ENCODE measurements at regions not wholly inside any gene's neighbourhood (a gene's known extent, or its start where the extent isn't known, plus 50 kb on each side); places are given as distances from the start of the nearest gene placed in this dataset.
A peak's percentile ranks its signal among the peaks of the same experiment; 100 is the strongest.

DNA sequence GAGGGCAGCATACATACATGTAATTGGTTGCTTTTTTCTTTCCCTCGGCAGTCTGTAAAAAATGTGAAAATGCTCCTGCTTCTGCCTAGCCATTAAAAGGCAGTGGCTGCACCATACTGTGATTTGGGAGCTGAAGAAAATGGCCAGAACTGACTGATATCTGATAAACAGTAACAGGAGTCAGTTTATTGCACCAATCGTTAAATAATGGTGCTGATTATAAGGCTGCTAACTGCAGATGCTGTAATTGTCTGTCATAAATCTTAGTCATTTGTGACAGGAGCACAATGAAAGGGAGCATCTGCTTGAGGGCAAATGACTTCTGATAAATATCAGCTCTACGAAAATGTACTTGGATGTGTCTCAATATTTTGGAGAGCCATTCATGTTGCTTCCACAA is 263.1 kb upstream of the DNAJC19 start:
- no peak for DNase-seq (ENCODE audit: low read depth, low spot score)
- no peaks in the 10 kb centered on the region for H3K36me3 ChIP-seq (ENCODE audit: insufficient read depth, insufficient read length, low read length)
- no peaks in the 10 kb centered on the region for H3K4me1 ChIP-seq (ENCODE audit: insufficient read depth, insufficient read length)
- peak overlapping the region; percentile 8 for H3K9ac ChIP-seq (ENCODE audit: insufficient read length, low read depth)
- no peaks in the 10 kb centered on the region for H3K9me3 ChIP-seq (ENCODE audit: insufficient read depth, low read length)
- no peak for TF ChIP-seq YY1 (IDR thresholded peaks at IDR 0.05; ENCODE audit: insufficient read depth, insufficient read length)
- no peak for TF ChIP-seq SUZ12 (IDR thresholded peaks at IDR 0.05; ENCODE audit: extremely low read depth, insufficient read depth, insufficient read length)
- no peak for TF ChIP-seq ZNF274 (IDR thresholded peaks at IDR 0.05; ENCODE audit: low read depth, low read length)
- no peaks in the 10 kb centered on the region for H3K27me3 ChIP-seq (ENCODE audit: insufficient read depth, insufficient read length)
- H3K4me3 ChIP-seq (ENCODE audit: insufficient read length, low read depth), result no peak overlapping the region

- no peak overlapping the region for H3K4me3 ChIP-seq (ENCODE audit: insufficient read length, low read depth)
- TF ChIP-seq SUZ12 (IDR thresholded peaks at IDR 0.05; ENCODE audit: extremely low read depth, insufficient read depth, insufficient read length) (no peak), ZNF274 (IDR thresholded peaks at IDR 0.05; ENCODE audit: low read depth, low read length) (no peak), YY1 (IDR thresholded peaks at IDR 0.05; ENCODE audit: insufficient read depth, insufficient read length) (no peak)
- DNase-seq (ENCODE audit: low read depth, low spot score), result no peak
Observed at GRCh38 chr3:181250714-181251113, 261.2 kb upstream of the DNAJC19 start.

GRCh38 chr3:181239441-181239840 is 249.9 kb upstream of the DNAJC19 start:
- H3K4me1 ChIP-seq (ENCODE audit: insufficient read depth, insufficient read length), result no peaks in the 10 kb centered on the region
- H3K36me3 ChIP-seq (ENCODE audit: insufficient read depth, insufficient read length, low read length), result no peaks in the 10 kb centered on the region
- H3K27me3 ChIP-seq (ENCODE audit: insufficient read depth, insufficient read length), result no peaks in the 10 kb centered on the region
- H3K9me3 ChIP-seq (ENCODE audit: insufficient read depth, low read length), result no peaks in the 10 kb centered on the region
- no peak overlapping the region for H3K9ac ChIP-seq (ENCODE audit: insufficient read length, low read depth)
- H3K4me3 ChIP-seq (ENCODE audit: insufficient read length, low read depth), result no peak overlapping the region
- DNase-seq (ENCODE audit: low read depth, low spot score), result no peak
- no peak for TF ChIP-seq YY1 (IDR thresholded peaks at IDR 0.05; ENCODE audit: insufficient read depth, insufficient read length)
- no peak for TF ChIP-seq ZNF274 (IDR thresholded peaks at IDR 0.05; ENCODE audit: low read depth, low read length)
- no peak for TF ChIP-seq SUZ12 (IDR thresholded peaks at IDR 0.05; ENCODE audit: extremely low read depth, insufficient read depth, insufficient read length)

More at GRCh38 chr3:181250714-181251113, 261.2 kb upstream of the DNAJC19 start:
- no peaks in the 10 kb centered on the region for H3K9me3 ChIP-seq (ENCODE audit: insufficient read depth, low read length)
- no peaks in the 10 kb centered on the region for H3K4me1 ChIP-seq (ENCODE audit: insufficient read depth, insufficient read length)
- no peaks in the 10 kb centered on the region for H3K27me3 ChIP-seq (ENCODE audit: insufficient read depth, insufficient read length)
- no peak overlapping the region for H3K9ac ChIP-seq (ENCODE audit: insufficient read length, low read depth)
- H3K36me3 ChIP-seq (ENCODE audit: insufficient read depth, insufficient read length, low read length), result no peaks in the 10 kb centered on the region

GRCh38 chr3:181230258-181230657 is 240.7 kb upstream of the DNAJC19 start:
- peak; percentile 23 for DNase-seq (ENCODE audit: low read depth, low spot score)
- no peak overlapping the region for H3K4me3 ChIP-seq (ENCODE audit: insufficient read length, low read depth)

DNA sequence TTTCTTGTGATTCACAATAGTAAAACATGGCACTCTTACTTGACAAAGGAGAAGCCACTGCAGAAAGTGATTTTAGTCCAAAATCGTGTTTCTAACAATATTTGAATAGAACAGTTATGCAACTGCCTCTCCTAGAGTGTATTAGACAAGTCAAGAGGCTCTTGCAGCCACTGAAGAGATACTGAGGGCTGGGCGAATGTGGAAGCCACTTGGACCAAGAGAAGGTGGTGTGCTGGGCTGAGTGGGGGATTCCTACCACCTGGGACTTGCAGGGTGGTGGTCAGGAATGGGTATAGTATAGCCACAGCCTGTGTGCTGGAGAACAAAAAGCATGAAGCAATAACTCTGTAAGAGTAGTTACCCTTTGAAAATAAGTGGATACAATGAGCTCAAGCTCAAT is 223.8 kb upstream of the DNAJC19 start:
- Histone ChIP-seq H3K9ac (ENCODE audit: insufficient read length, low read depth) (no peak overlapping the region), H3K36me3 (ENCODE audit: insufficient read depth, insufficient read length, low read length) (no peaks in the 10 kb centered on the region), H3K9me3 (ENCODE audit: insufficient read depth, low read length) (no peaks in the 10 kb centered on the region), H3K4me3 (ENCODE audit: insufficient read length, low read depth) (no peak overlapping the region), H3K27me3 (ENCODE audit: insufficient read depth, insufficient read length) (no peaks in the 10 kb centered on the region), H3K4me1 (ENCODE audit: insufficient read depth, insufficient read length) (no peaks in the 10 kb centered on the region)
- TF ChIP-seq ZNF274 (IDR thresholded peaks at IDR 0.05; ENCODE audit: low read depth, low read length) (no peak), YY1 (IDR thresholded peaks at IDR 0.05; ENCODE audit: insufficient read depth, insufficient read length) (no peak), SUZ12 (IDR thresholded peaks at IDR 0.05; ENCODE audit: extremely low read depth, insufficient read depth, insufficient read length) (no peak)
- DNase-seq (ENCODE audit: low read depth, low spot score), result no peak

More at GRCh38 chr3:181230258-181230657, 240.7 kb upstream of the DNAJC19 start:
- TF ChIP-seq ZNF274 (IDR thresholded peaks at IDR 0.05; ENCODE audit: low read depth, low read length), result no peak
- TF ChIP-seq SUZ12 (IDR thresholded peaks at IDR 0.05; ENCODE audit: extremely low read depth, insufficient read depth, insufficient read length), result no peak
- TF ChIP-seq YY1 (IDR thresholded peaks at IDR 0.05; ENCODE audit: insufficient read depth, insufficient read length), result no peak
- no peak overlapping the region for H3K9ac ChIP-seq (ENCODE audit: insufficient read length, low read depth)
- H3K9me3 ChIP-seq (ENCODE audit: insufficient read depth, low read length), result peaks cover 3% of the 10 kb centered on the region; the same call in 1 of the 2 replicates
- no peaks in the 10 kb centered on the region for H3K36me3 ChIP-seq (ENCODE audit: insufficient read depth, insufficient read length, low read length)
- H3K27me3 ChIP-seq (ENCODE audit: insufficient read depth, insufficient read length), result no peaks in the 10 kb centered on the region
- no peaks in the 10 kb centered on the region for H3K4me1 ChIP-seq (ENCODE audit: insufficient read depth, insufficient read length)

DNA sequence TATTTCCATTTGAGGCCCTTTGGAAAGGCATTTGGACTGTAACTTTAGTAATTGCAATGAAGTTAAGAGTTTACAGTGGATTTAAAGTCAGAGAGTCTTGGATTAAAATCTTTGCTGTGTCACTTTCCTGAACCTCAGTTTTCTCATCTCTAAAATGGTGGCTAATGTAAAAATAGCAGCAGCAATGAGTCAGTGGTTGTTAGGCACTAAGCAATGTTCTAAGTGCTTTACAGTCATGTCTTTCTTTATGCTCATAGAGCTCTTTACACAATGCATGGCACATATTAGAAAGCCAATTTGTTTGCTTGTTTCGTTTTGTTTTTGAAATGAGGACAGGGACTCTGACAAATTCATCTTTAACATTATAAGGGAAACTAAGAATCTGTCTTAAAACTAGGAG is 222.7 kb upstream of the DNAJC19 start:
- no peaks in the 10 kb centered on the region for H3K9me3 ChIP-seq (ENCODE audit: insufficient read depth, low read length)
- H3K4me3 ChIP-seq (ENCODE audit: insufficient read length, low read depth), result no peak overlapping the region
- DNase-seq (ENCODE audit: low read depth, low spot score), result no peak
- H3K9ac ChIP-seq (ENCODE audit: insufficient read length, low read depth), result no peak overlapping the region
- no peaks in the 10 kb centered on the region for H3K36me3 ChIP-seq (ENCODE audit: insufficient read depth, insufficient read length, low read length)
- TF ChIP-seq YY1 (IDR thresholded peaks at IDR 0.05; ENCODE audit: insufficient read depth, insufficient read length) (no peak), SUZ12 (IDR thresholded peaks at IDR 0.05; ENCODE audit: extremely low read depth, insufficient read depth, insufficient read length) (no peak), ZNF274 (IDR thresholded peaks at IDR 0.05; ENCODE audit: low read depth, low read length) (no peak)
- H3K27me3 ChIP-seq (ENCODE audit: insufficient read depth, insufficient read length), result no peaks in the 10 kb centered on the region
- no peaks in the 10 kb centered on the region for H3K4me1 ChIP-seq (ENCODE audit: insufficient read depth, insufficient read length)

DNA sequence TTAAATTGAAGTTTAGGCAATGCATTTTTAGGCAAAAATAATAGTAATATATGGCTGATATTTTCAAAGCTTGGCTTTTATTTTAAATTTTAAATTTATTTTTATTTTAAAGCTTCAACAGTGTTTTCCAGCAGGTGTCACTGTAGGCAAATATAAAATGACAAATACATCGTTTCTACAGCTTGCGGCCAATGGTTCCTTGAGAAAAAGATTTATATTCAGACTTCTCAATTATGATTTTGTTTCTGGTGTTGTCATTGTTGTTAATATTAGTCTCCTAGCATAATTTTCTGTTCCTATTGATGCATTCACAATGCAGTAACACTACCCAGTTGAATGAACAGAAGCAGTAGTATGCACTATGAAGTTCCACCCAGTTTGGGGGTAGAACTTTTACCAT is 220.7 kb upstream of the DNAJC19 start:
- no peaks in the 10 kb centered on the region for H3K27me3 ChIP-seq (ENCODE audit: insufficient read depth, insufficient read length)
- H3K36me3 ChIP-seq (ENCODE audit: insufficient read depth, insufficient read length, low read length), result no peaks in the 10 kb centered on the region
- H3K9ac ChIP-seq (ENCODE audit: insufficient read length, low read depth), result no peak overlapping the region
- DNase-seq (ENCODE audit: low read depth, low spot score), result peak; percentile 22
- H3K9me3 ChIP-seq (ENCODE audit: insufficient read depth, low read length), result no peaks in the 10 kb centered on the region
- no peak overlapping the region for H3K4me3 ChIP-seq (ENCODE audit: insufficient read length, low read depth)
- TF ChIP-seq ZNF274 (IDR thresholded peaks at IDR 0.05; ENCODE audit: low read depth, low read length), result no peak
- no peak for TF ChIP-seq YY1 (IDR thresholded peaks at IDR 0.05; ENCODE audit: insufficient read depth, insufficient read length)
- no peak for TF ChIP-seq SUZ12 (IDR thresholded peaks at IDR 0.05; ENCODE audit: extremely low read depth, insufficient read depth, insufficient read length)
- H3K4me1 ChIP-seq (ENCODE audit: insufficient read depth, insufficient read length), result no peaks in the 10 kb centered on the region

Measured in NT2/D1 (cell line).